Caco-2 (cell line): ENCODE measurements at regions not wholly inside any gene's neighbourhood (a gene's known extent, or its start where the extent isn't known, plus 50 kb on each side); places are given as distances from the start of the nearest gene placed in this dataset.

Source experiments
- BruUV-seq: library from RNA; stranded (reverse); fragments of 400-500 nt; replicated peaks from 2 replicates; lab custom pipeline; 2021; lab: Mats Ljungman, UMichigan
- CTCF ChIA-PET: fragments of 300-600 bp; sonication (Branson Sonifier 250); formaldehyde crosslinking; loops from one replicate; lab custom pipeline; 2022; ENCODE audit warnings: antibody characterized with exemption; lab: Charles Lee
- POLR2A ChIA-PET: fragments of 300-600 bp; sonication (Branson Sonifier 250); formaldehyde crosslinking; loops from one replicate; lab custom pipeline; 2022; ENCODE audit warnings: antibody characterized with exemption; lab: Charles Lee
- DNase-seq, 2 experiments: peaks; one replicate each; pipeline versions ENCODE4 v3.0.0 to v3.0.0-alpha.2; 2020 to 2022
- H3K27me3 ChIP-seq: replicated peaks from 2 replicates; pipeline ENCODE4 v1.6.0; 2011; ENCODE audit warnings: low read length; ENCODE audit not compliant: control insufficient read depth, insufficient read depth
- H3K36me3 ChIP-seq: 2 replicates; pipeline ENCODE4 v1.5.1; 2011; ENCODE audit warnings: low read length; ENCODE audit not compliant: control insufficient read depth, insufficient read depth
- H3K4me1 ChIP-seq: fragments of 250-450 bp; sonication (Bioruptor Pico); 2 replicates; pipeline ENCODE4 v1.5.1; 2020; ENCODE audit warnings: mild to moderate bottlenecking
- H3K4me3 ChIP-seq: 2 replicates; pipeline ENCODE4 v1.5.1; 2011; ENCODE audit warnings: low read depth, mild to moderate bottlenecking, control low read depth, low read length
- H3K9me3 ChIP-seq: fragments of 250-450 bp; sonication (Bioruptor Pico); 2 replicates; pipeline ENCODE4 v1.5.1; 2020; ENCODE audit warnings: mild to moderate bottlenecking, moderate library complexity
- H3K27ac Mint-ChIP-seq: one replicate; pipeline ENCODE4 v1.8.0; 2022; ENCODE audit warnings: mixed read lengths; ENCODE audit not compliant: unreplicated experiment
- H3K27me3 Mint-ChIP-seq: one replicate; pipeline ENCODE4 v1.8.0; 2022; ENCODE audit warnings: mixed read lengths; ENCODE audit not compliant: insufficient read depth, unreplicated experiment
- H3K36me3 Mint-ChIP-seq: one replicate; pipeline ENCODE4 v1.8.0; 2022; ENCODE audit warnings: mild to moderate bottlenecking, mixed read lengths; ENCODE audit not compliant: insufficient read depth, unreplicated experiment
- H3K4me1 Mint-ChIP-seq: one replicate; pipeline ENCODE4 v1.8.0; 2022; ENCODE audit warnings: low read depth, mixed read lengths; ENCODE audit not compliant: unreplicated experiment
- H3K4me3 Mint-ChIP-seq: one replicate; pipeline ENCODE4 v1.8.0; 2022; ENCODE audit warnings: mild to moderate bottlenecking, moderate library complexity, mixed read lengths; ENCODE audit not compliant: unreplicated experiment
- H3K9me3 Mint-ChIP-seq: one replicate; pipeline ENCODE4 v1.8.0; 2022; ENCODE audit warnings: mixed read lengths; ENCODE audit not compliant: unreplicated experiment
- CTCF ChIP-seq, 2 experiments: fragments of 200-600 bp in 1 of 2; IDR thresholded peaks; 1 replicate in 1 of 2; 2 replicates in 1 of 2; pipeline versions ENCODE4 v1.5.1 to v1.8.0; 2011 to 2022; ENCODE audit warnings: antibody characterized with exemption in 1 of 2, control low read depth in 1 of 2, inconsistent platforms in 1 of 2, low read depth in 1 of 2, low read length in 1 of 2, mild to moderate bottlenecking in 1 of 2, moderate library complexity in 1 of 2; ENCODE audit not compliant: insufficient read depth in 1 of 2, severe bottlenecking in 1 of 2, unreplicated experiment in 1 of 2
- intact Hi-C: fragments of 100-400 bp; cut with micrococcal nuclease; formaldehyde crosslinking; loops from one replicate; pipeline ENCODE4 v1.10.0; 2022; ENCODE audit not compliant: unreplicated experiment

- Mint-ChIP-seq H3K27ac (no peak overlapping the region), H3K4me1 (no peaks in the 10 kb centered on the region), H3K4me3 (no peak overlapping the region), H3K9me3 (no peaks in the 10 kb centered on the region), H3K36me3 (no peaks in the 10 kb centered on the region), H3K27me3 (no peaks in the 10 kb centered on the region)
- Histone ChIP-seq H3K36me3 (no peaks in the 10 kb centered on the region), H3K4me1 (no peaks in the 10 kb centered on the region), H3K9me3 (no peaks in the 10 kb centered on the region), H3K4me3 (no peak overlapping the region), H3K27me3 (no peaks in the 10 kb centered on the region)
- no peak for TF ChIP-seq CTCF (IDR thresholded peaks at IDR 0.05; ENCODE audit: insufficient read depth in 1 of 2, low read depth in 1 of 2, low read length in 1 of 2, severe bottlenecking in 1 of 2, unreplicated experiment in 1 of 2)
- intact Hi-C loops: no loop called here
- ChIA-PET POLR2A (no interaction called here), CTCF (no interaction called here)
- no TSS peak for BruUV-seq
- DNase-seq: no peak
Measured at GRCh38 chr4:14918336-14918735, 83.9 kb upstream of the CPEB2 start.

GRCh38 chr4:14919785-14920184 lies 82.5 kb upstream of the CPEB2 start:
- Mint-ChIP-seq H3K4me3 (no peak overlapping the region), H3K4me1 (no peaks in the 10 kb centered on the region), H3K27me3 (no peaks in the 10 kb centered on the region), H3K27ac (no peak overlapping the region), H3K9me3 (no peaks in the 10 kb centered on the region), H3K36me3 (no peaks in the 10 kb centered on the region)
- DNase-seq: no peak
- intact Hi-C loops: no loop called here
- CTCF ChIA-PET: no interaction called here
- POLR2A ChIA-PET: no interaction called here
- no peaks in the 10 kb centered on the region for H3K36me3 ChIP-seq
- BruUV-seq: no TSS peak
- H3K4me3 ChIP-seq: no peak overlapping the region
- no peaks in the 10 kb centered on the region for H3K27me3 ChIP-seq
- no peaks in the 10 kb centered on the region for H3K4me1 ChIP-seq
- H3K9me3 ChIP-seq: no peaks in the 10 kb centered on the region
- TF ChIP-seq CTCF (IDR thresholded peaks at IDR 0.05; ENCODE audit: insufficient read depth in 1 of 2, low read depth in 1 of 2, low read length in 1 of 2, severe bottlenecking in 1 of 2, unreplicated experiment in 1 of 2): no peak

- Mint-ChIP-seq H3K4me3 (no peak overlapping the region), H3K36me3 (no peaks in the 10 kb centered on the region), H3K27ac (no peak overlapping the region), H3K27me3 (no peaks in the 10 kb centered on the region), H3K9me3 (no peaks in the 10 kb centered on the region), H3K4me1 (no peaks in the 10 kb centered on the region)
- no peak overlapping the region for H3K4me3 ChIP-seq
- H3K9me3 ChIP-seq: no peaks in the 10 kb centered on the region
- intact Hi-C loops: no loop called here
- H3K36me3 ChIP-seq: no peaks in the 10 kb centered on the region
- H3K27me3 ChIP-seq: no peaks in the 10 kb centered on the region
- TF ChIP-seq CTCF (IDR thresholded peaks at IDR 0.05; ENCODE audit: insufficient read depth in 1 of 2, low read depth in 1 of 2, low read length in 1 of 2, severe bottlenecking in 1 of 2, unreplicated experiment in 1 of 2): no peak
- ChIA-PET CTCF (interaction anchor here (0.5 kb wide), 1 partner anchor 84 kb away, joined by 3 read pairs; no protein-coding TSS in a partner anchor), POLR2A (no interaction called here)
- DNase-seq: no peak
- H3K4me1 ChIP-seq: no peaks in the 10 kb centered on the region
- BruUV-seq: no TSS peak
Measured at GRCh38 chr4:14920237-14920636, 82.0 kb upstream of the CPEB2 start.
